ENCODE measurements at regions not wholly inside any gene's neighbourhood (a gene's known extent, or its start where the extent isn't known, plus 50 kb on each side); places are given as distances from the start of the nearest gene placed in this dataset.

GRCh38 chr2:2919026-2919425, 458.6 kb downstream of the EIPR1 start:
- FAIRE-seq (no peak), DNase-seq (ENCODE audit: insufficient read length, low spot score) (no peak)
- TF ChIP-seq CTCF (IDR thresholded peaks at IDR 0.05; ENCODE audit: insufficient read depth, missing control alignments), result no peak

GRCh38 chr2:2916621-2917020, 461.0 kb downstream of the EIPR1 start:
- FAIRE-seq (no peak), DNase-seq (ENCODE audit: insufficient read length, low spot score) (no peak)
- TF ChIP-seq CTCF (IDR thresholded peaks at IDR 0.05; ENCODE audit: insufficient read depth, missing control alignments), result no peak

GRCh38 chr2:2914252-2914651, 463.4 kb downstream of the EIPR1 start:
- FAIRE-seq (no peak), DNase-seq (ENCODE audit: insufficient read length, low spot score) (no peak)
- TF ChIP-seq CTCF (IDR thresholded peaks at IDR 0.05; ENCODE audit: insufficient read depth, missing control alignments), result no peak

GRCh38 chr2:2913601-2914120, 464.0 kb downstream of the EIPR1 start:
- FAIRE-seq (no peak), DNase-seq (ENCODE audit: insufficient read length, low spot score) (no peak)
- no peak for TF ChIP-seq CTCF (IDR thresholded peaks at IDR 0.05; ENCODE audit: insufficient read depth, missing control alignments)

GRCh38 chr2:2912731-2913130, 464.9 kb downstream of the EIPR1 start:
- TF ChIP-seq CTCF (IDR thresholded peaks at IDR 0.05; ENCODE audit: insufficient read depth, missing control alignments), result no peak
- FAIRE-seq (no peak), DNase-seq (ENCODE audit: insufficient read length, low spot score) (no peak)

GRCh38 chr2:2912293-2912692, 465.3 kb downstream of the EIPR1 start:
- FAIRE-seq (no peak), DNase-seq (ENCODE audit: insufficient read length, low spot score) (no peak)
- no peak for TF ChIP-seq CTCF (IDR thresholded peaks at IDR 0.05; ENCODE audit: insufficient read depth, missing control alignments)

- no peak for TF ChIP-seq CTCF (IDR thresholded peaks at IDR 0.05; ENCODE audit: insufficient read depth, missing control alignments)
Measured at GRCh38 chr2:2910259-2910658, 467.4 kb downstream of the EIPR1 start.

More at GRCh38 chr2:2910259-2910658, 467.4 kb downstream of the EIPR1 start:
- FAIRE-seq (no peak), DNase-seq (ENCODE audit: insufficient read length, low spot score) (no peak)

Data from D721Med (cell line).